ENCODE measurements at regions not wholly inside any gene's neighbourhood (a gene's known extent, or its start where the extent isn't known, plus 50 kb on each side); places are given as distances from the start of the nearest gene placed in this dataset.

DNA sequence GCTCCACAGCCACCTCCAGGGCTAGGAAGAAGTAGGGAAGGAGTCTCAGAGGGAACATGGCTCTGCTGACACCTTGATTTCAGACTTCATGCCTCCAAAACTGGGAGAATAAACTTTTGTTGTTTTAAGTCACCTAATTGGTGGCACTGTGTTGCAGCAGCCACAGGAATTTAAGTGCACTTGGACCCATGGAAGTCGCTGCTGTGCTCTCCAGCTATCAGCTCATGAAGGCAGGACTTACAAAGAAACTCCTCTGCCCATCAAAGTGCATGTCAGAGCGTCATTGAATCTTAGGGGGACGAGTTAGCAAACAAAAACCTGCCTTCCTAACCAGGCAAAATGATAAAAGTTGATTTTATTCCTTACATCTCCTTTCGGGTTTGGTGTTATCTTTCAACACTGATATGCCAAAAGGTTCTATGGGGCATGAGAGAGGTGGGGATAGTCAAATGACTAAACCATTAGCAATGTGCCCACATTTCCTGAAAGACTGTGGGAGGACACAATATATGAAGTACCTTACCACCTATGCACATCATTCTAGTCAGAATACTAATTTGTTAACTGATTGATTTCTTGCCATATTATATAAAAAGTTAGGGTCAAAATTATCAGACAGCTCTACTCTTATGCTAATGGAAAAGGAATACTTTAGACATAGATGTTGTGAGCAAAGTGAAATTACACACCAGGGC lies 235.8 kb upstream of the TNP1 start:
- no peak for DNase-seq (ENCODE audit: low read depth, low spot score)

DNA sequence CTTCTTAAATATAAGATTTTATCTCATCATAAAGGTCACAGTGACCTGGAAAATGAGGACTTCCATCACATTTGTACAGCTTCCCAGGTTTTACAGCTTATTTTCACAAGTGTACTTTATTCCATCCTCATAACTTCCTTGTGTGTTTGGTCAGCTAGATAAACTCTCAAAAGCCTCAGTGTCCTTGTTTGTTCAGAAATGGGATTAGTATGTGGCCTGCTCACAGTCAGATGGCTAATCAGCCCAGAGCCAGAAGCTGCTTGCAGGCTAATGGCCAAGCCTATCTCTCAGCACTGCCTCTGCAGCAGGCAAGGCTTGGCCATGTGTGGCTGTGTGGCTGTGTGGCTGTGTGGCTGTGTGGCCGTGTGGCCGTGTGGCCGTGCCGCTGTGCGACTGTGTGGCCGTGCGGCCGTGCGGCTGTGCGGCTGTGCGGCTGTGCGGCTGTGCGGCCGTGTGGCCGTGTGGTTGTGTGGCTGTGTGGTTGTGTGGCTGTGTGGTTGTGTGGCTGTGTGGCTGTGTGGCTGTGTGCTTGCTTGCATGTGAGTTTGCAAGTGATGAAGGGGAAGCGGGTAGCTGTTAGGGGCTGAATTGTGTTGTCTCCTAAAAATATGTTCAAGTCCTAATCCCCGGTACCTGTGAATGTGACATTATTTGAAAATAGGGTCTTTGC lies 233.0 kb upstream of the TNP1 start:
- no peak for DNase-seq (ENCODE audit: low read depth, low spot score)

DNA sequence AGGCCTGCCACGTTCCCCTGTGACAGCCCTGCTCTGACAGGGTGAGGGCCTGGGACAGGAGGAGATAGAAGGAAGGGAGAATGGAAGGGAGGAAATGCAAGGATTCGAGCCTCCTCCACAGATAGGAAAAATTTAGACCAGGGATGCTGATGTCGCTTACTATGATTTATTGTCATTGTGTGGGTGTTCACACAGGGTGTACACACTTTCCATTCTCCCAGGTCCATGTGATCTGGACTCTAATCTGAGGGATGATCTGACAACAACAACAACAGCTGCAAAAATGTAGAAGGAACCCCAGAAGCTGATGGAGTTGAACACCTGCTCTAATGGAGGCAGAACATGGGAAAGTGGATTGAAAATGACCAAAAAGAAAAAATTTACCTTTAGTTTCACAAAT lies 231.7 kb upstream of the TNP1 start:
- DNase-seq (ENCODE audit: low read depth, low spot score), result no peak

DNA sequence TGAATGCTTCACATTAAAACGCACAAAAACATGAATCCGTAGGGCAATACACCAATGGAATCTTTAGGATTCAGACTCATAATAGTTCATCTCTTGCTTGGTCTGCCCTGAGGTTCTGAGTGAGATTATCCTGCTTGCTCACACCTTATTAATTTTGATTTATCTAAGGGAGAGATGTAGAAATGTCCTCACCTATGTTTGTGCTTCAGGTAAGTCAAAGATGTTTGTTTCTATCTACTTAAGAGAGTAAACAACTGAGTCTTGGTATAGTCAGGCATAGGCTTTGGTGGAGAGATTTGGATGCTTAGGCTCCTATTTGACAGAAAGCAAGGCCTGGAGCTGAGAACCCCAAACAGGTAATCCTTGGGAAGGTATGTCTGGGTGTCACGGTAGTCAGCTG lies 231.0 kb upstream of the TNP1 start:
- no peak for DNase-seq (ENCODE audit: low read depth, low spot score)

DNA sequence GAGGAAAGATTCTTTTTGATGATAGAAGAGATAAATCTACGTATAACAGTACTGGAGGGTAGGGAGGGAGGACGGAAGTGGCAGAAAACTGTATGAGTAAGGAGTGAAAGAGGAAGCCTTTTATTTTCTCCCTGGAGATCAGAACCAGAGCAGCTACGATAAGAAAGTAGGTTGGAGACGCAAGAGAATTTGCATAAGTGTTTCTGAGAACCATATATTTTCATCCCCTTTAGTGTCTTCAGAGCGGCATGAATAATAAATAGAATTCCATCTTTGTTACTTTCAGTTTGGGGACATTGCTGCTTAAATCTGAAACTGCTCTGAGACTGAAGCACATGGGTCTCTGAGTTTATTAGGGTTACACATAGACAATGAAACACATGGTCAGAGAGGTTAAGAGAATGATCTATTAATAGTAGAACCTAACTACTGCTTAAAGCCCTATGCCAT lies 230.2 kb upstream of the TNP1 start:
- no peak for DNase-seq (ENCODE audit: low read depth, low spot score)

DNA sequence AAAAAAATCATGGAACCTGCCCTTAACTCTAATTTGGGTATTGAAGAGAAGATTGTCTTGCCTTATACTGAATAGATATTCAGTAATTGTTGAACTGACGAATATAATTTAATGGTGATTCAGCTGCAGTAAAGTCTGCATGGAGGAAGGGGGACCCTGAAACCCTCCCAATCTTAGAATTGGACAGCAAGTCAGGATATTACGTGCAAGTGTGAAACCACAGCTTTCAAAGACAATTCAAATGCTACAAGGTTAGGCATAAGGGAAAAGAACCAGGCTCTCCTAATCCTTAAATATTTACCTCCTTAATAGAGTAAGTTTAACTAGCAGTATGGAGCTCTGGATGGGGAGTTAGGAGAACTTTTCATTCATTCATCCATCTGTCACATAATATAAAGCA lies 226.9 kb upstream of the TNP1 start:
- no peak for DNase-seq (ENCODE audit: low read depth, low spot score)

DNA sequence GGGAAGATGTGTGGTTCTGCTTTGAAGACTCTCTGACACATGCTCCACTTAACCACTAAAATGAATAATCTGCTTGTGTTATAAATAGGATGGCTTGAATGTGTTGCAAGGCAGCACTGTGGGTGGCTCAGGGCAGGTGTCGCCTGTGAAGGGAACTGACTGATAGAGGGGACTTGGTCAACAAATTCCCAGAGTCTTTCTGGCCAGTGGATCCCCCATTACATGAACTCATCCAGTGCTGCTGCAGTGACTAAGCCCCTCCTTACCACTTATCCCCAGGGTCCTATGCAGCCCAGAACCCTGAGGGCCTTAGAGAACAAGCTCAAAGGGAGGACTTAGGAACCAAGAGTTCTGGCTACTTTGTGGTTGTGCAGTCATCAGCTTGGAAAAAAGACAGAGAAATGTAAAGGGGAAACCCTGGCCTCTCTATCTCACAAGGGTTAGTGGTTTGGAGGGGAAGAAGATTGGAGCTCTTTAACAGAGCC lies 226.2 kb upstream of the TNP1 start:
- DNase-seq (ENCODE audit: low read depth, low spot score), result no peak

DNA sequence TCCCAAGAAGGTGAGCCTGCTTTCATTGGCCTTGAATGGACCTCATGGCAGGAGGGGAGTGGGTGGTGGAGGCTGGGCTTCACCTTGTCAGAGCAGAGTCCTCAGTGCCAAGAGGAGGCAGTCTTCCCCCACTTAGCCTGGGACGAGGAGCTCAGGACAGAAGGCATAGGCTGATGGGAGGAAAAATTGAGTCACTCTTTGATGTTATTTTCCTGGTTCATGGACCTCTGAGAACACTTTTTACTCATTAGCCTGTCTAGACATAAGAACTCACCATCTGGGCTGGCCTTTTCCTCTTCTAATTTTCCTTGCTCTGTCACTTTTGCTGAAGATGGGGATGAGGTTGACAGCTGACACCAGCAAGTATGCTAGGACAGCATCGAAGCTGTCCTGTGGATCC lies 225.7 kb upstream of the TNP1 start:
- DNase-seq (ENCODE audit: low read depth, low spot score), result no peak

DNA sequence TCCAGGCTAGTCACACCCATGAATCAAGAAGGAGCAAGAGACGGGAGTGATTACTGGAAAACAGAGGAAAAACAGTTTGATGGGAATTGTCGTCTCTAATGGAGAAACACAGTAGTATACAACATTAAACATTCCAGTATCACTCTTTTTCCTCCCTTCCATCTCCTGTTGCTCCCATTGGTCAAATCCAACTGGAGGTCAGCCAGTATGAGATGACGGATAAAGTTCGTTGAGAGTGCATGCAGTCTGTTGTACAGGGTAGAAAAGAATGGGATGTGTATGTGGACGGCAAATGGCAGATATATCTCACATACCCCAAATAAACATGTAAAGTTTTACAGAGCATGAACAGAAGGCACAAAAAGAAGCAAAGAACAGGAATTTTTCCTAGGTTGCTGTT lies 221.9 kb upstream of the TNP1 start:
- no peak for DNase-seq (ENCODE audit: low read depth, low spot score)

DNA sequence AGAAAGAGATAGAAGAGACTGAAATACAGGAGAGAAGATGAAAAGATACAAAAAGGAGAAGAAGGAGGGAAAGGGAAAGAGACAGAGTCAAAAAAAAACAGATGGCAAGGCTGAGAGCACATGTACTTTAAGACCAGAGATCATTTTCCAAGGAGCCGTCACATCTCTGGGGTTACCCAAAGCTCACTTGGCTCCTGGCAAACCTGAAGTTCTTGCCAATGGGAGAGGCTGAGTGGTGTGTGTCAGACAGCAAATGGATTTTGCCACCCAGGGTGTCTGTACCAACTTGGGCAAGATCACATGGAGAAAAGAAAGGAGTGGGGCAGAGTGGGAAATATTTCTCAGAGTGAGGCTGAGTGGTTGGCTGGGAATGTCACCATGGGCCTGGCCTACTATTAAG lies 219.3 kb upstream of the TNP1 start:
- no peak for DNase-seq (ENCODE audit: low read depth, low spot score)

DNA sequence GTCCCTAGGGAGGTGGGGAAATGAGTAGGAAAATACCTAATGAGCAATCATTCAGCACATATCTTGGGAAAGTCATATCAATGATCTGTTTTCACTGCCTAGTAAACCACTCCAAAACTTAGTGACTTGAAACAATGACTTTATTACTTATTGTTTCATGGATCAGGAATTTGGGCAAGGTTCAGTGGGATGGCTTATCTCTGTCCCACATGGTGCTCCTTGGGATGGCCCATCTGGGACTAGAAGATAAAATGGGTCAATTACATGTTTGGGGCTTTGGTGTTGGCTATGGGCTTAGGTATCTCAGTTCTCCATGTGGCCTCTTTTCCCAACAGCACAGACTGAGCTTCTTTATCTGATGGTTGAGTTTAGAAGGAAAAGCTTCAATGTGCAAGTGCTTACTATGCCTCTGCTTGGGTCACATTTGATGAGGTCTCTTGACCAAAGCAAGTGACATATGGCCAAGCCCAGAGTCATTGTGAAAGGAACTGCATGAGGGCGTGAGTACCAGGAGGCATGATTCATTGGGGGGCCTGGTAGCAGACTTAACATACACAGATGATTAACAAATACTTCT lies 218.1 kb upstream of the TNP1 start:
- no peak for DNase-seq (ENCODE audit: low read depth, low spot score)

DNA sequence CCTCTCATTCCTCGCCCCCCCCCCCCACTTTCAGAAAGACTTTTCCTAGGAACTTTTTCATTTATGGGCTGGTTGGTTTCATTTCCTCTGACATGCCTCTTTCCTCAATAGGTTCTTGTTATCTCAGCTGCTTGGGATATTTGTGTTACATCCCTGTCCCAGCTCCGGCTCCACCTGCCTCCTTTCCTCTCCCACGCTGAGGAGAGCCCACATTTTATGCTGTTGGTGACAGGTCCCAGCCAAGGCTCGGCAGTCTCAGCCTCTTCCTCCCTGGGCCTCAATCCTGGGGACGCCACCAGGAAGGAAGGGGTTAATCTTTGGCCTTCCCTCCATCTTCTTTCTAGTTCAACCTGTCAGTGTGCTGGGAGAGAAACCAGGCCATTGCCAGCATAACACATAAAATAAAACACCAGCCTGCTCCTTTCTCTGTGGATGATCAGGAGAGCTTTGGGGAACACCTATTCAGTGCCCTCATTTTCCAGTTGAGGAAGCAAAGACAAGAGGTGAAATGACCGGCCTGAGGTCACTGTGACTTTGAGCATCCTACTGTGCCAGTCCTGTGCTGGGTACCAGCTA lies 216.9 kb upstream of the TNP1 start:
- DNase-seq (ENCODE audit: low read depth, low spot score), result no peak

DNA sequence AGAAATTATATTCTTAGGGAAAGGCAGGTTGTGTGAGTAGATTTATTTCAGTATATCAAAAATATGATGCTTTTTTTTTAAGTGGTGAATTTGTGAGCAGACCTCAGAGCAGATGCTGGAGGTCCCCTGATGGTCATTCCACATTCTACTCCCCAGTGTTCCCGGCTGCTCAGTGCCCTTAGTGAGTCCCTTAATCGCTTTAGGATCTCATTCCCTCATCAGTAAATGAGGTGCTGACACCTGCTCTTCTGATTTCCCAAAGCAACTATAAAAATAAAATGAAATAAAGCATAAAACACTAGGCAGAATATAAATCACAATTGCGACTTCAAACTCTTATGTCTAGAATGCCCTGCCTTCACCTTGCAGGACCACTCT lies 216.2 kb upstream of the TNP1 start:
- DNase-seq (ENCODE audit: low read depth, low spot score), result no peak

DNA sequence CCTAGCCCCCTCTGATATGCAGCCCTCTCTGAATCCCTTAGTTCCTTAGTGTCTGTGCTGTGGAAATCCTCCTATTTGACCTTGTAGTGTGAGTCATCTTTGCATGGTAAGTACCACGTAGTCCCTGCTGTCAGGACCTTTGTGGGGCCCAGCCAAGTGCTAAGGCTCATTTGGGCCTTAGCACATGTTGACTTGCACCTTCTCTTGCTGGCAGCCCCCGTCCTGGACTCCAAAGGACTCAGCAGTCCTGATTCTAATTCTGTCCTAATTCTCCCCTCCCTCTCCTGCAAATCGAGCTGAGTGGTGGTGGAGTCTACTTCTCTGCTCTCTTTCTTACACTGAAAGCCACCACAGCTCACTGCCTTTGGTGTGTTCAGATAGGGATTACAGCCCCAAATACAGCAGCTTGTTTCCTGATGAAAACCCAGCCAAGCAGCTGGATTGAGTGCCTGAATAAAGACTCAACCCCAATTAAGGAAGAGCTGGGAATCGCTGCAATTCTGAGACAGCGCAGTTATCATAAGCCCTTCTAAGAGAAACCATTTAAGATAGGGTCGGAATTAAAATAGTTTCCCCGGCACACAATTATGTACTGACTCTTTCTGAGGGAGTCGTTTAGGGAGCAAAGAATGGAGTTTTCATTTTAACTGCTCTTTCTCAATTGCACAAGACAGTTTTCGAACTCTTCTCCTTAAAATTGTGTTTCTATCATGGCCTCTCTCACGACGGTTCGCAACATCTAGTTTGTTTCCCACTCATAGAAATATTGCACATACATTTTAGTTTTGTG lies 215.6 kb upstream of the TNP1 start:
- DNase-seq (ENCODE audit: low read depth, low spot score), result no peak

DNA sequence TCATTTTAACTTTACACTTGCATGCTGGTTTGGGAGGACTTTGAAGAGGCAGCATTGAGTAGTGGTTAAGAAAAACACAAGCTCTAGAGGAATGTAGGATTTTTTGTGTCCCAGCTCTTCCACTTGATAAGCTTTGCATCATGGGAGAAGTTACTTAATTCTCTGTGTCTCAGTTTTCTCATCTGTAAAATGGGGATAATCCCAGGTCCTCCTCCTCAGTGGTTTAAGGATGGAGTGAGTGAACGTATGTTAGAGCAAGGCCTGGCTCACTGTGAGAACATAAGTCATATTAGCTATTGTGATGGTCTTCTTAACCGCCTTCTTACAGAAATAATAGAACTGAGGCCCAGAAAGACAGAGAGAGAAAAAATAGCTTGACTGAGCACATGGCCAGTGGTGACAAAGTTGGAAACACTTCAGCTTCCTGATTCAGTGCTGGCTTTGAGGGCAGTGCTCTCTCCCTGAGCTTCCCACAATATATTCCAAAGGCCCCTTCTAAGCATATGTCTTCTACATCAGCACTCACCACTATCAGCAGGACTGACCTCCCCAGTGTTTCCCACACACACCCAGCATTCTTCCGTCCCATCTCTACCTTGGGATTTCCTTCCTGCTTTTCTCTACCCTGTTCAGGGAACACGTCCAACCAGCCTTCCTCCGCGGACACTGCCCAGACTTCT lies 214.9 kb upstream of the TNP1 start:
- no peak for DNase-seq (ENCODE audit: low read depth, low spot score)

DNA sequence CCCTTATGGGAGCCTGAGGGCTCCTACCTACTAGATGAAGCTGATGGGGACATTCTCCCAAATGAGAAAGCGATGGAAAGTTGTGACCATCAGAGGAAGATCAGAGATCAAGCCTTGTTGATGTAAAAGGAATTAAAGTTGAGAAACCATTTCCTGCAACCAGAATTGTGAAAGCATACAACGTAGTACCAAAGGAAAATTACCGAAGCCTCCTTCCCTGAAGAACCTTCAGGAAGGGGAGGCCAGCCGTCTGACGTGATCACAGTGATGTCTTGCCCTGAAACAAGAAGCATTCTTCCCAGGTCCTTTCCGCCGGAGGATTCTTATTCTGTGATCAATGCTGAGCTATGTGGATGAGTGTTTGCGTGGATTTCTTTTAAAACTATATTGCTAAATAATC lies 211.6 kb upstream of the TNP1 start:
- DNase-seq (ENCODE audit: low read depth, low spot score), result no peak

DNA sequence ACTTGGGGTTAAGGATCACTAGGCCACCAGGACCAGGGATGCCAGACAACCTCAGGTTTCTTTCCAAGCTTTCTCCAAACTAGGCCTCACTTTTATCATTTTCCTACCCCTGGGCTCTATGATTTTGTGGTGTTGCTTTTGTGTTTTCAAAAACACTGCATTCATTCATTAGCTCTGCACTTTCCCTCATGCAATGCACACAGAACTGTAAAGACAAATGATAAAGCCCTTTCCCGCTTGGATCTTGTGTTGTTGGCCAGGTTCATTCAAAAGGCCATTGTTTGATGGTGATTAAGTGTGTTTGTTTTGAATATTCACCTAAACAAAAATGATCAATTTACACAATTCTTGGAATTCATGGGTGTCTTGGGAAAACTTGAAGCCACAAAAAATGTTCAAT lies 210.7 kb upstream of the TNP1 start:
- DNase-seq (ENCODE audit: low read depth, low spot score), result no peak

DNA sequence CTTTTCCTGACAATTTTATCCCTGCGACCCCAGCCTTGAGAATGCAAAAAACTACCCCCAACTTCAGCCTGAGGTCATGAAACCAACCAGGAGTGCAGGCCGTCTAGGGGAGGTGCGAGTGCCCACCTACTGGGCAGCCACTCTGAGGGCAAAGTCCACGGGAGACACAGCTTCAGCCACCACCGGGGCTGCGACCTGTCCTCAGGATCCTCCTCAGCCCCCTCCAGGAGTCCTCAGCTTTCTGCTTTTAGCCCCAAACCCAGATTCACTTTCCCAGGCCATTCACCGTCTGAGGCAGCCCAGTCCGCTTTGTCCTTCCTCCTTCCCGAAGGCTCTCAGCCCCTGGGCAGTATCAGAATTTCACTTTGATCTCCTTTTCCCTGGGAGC lies 210.2 kb upstream of the TNP1 start:
- DNase-seq (ENCODE audit: low read depth, low spot score), result no peak

DNA sequence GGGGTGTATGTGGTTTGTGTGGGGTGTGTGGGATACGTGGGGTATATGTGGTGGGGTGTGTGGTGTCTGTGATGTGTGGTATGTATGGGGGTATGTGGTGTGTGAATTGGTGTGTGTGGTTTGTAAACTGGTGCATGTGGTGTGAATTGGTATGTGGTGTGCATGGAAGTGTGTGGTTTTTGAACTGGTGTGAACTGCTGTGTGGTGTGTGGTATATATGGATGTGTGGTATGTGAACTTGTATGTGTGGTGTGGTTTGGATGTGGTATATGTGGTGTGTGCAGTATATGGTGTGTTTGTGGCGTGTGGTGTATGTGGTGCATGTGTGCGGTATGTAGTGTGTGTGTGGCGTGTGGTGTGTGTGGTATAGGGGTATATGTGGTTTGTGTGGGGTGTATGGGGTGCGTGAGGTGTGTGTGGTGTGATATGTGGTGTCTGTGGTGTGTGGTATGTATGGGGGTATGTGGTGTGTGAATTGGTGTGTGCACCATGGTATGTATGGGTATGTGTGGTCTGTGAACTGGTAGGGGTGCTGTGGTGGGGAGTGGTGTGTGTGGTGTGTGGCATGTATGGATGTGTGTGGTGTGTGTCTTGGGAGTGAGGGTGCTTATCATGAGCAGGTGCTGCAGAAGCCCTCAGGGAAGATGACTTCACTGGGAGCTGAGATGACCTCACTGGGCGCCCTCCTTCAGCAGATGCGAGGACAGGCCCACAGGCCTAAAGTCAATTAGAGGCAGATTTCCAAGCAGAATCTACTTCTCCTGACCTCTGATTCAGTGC lies 209.6 kb upstream of the TNP1 start:
- no peak for DNase-seq (ENCODE audit: low read depth, low spot score)

DNA sequence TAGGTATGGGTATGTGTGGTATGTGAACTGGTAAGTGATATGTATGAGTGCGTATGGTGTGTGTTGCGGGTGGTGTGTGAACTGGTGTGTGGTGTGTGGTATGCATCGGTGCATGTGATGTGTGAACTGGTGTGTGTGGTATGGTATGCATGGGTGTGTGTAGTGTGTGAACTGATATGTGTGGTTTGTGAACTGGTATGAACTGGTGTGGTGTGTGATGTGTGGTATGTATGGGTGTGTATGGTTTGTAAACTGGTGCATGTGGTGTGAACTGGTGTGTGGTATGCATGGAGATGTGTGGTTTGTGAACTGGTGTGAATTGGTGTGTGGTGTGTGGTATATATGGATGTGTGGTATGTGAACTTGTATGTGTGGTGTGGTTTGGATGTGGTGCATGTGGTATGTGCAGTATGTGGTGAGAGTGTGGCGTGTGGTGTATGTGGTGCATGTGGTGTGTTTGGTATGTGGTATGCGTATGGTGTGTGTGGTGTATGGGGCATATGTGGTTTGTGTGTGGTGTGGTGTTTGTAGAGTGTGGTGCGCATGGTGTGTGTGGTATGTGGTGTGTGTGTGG lies 208.9 kb upstream of the TNP1 start:
- no peak for DNase-seq (ENCODE audit: low read depth, low spot score)
